Transverse colon (tissue), 4 donors: ENCODE measurements at regions not wholly inside any gene's neighbourhood (a gene's known extent, or its start where the extent isn't known, plus 50 kb on each side); places are given as distances from the start of the nearest gene placed in this dataset.

Experiments used
- EP300 ChIP-seq: sonication (generic); formaldehyde crosslinking; IDR thresholded peaks from one replicate; pipeline ENCODE4 v1.6.1; 2017; ENCODE audit warnings: antibody characterized with exemption, low read depth
- POLR2A ChIP-seq: fragments of 450-650 bp; IDR thresholded peaks from one replicate; pipeline ENCODE4 v1.6.1; 2016; ENCODE audit warnings: antibody characterized with exemption, mild to moderate bottlenecking, moderate library complexity
- POLR2AphosphoS5 ChIP-seq, 3 donors: sonication (generic); formaldehyde crosslinking; IDR thresholded peaks; one replicate each; pipeline ENCODE4 v1.6.1; 2016; ENCODE audit warnings: antibody characterized with exemption in 3 of 3
- TF ChIP-seq, protein P1 (sequence below), 5 experiments: fragments of 200-600 bp in 3 of 5; fragments of 450-650 bp in 2 of 5; sonication (generic) in 3 of 5; IDR thresholded peaks; 1 replicate in 2 of 5; 2 replicates in 3 of 5; pipeline ENCODE4 v1.5.1; 2016 to 2017; ENCODE audit warnings: antibody characterized with exemption in 5 of 5, inconsistent platforms in 3 of 5, mild to moderate bottlenecking in 2 of 5, moderate library complexity in 1 of 5

DNA sequence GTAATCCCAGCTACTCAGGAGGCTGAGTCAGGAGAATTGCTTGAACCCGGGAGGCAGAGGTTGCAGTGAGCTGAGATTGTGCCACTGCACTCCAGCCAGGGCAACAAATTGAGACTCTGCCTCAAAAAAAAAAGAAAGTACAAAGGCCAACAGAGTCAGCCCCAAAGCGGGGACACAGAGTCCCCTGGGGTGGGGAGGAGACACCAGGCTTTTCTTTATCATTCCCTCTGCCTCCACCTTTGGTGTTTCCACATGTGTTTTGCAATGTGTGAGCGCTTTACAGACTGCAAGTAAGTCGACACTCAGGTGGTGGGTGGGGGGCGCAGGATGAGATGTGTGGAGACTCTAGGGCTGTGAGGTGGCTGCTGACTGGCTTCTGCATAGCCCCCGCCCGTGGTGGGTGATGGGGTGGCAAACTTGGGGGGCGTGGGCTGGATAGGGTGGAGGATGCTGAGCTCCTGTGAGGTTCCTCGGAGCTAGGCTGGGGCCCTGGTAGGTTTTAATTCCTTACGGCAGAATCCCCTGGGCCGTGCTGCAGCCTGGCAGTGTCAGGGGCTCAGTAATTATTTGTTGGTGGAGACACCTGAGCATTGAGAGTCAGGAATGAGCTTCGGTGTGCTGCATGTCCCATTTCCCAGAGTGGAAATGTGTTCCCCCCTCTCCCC, 177.2 kb downstream of the CTTN start:
- TF ChIP-seq, protein P1, sequence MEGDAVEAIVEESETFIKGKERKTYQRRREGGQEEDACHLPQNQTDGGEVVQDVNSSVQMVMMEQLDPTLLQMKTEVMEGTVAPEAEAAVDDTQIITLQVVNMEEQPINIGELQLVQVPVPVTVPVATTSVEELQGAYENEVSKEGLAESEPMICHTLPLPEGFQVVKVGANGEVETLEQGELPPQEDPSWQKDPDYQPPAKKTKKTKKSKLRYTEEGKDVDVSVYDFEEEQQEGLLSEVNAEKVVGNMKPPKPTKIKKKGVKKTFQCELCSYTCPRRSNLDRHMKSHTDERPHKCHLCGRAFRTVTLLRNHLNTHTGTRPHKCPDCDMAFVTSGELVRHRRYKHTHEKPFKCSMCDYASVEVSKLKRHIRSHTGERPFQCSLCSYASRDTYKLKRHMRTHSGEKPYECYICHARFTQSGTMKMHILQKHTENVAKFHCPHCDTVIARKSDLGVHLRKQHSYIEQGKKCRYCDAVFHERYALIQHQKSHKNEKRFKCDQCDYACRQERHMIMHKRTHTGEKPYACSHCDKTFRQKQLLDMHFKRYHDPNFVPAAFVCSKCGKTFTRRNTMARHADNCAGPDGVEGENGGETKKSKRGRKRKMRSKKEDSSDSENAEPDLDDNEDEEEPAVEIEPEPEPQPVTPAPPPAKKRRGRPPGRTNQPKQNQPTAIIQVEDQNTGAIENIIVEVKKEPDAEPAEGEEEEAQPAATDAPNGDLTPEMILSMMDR (IDR thresholded peaks at IDR 0.05), result no peak
- TF ChIP-seq POLR2AphosphoS5 (IDR thresholded peaks at IDR 0.05), result no peak
- no peak for TF ChIP-seq POLR2A
- no peak for TF ChIP-seq EP300
